ENCODE measurements at regions not wholly inside any gene's neighbourhood (a gene's known extent, or its start where the extent isn't known, plus 50 kb on each side); places are given as distances from the start of the nearest gene placed in this dataset.

DNA sequence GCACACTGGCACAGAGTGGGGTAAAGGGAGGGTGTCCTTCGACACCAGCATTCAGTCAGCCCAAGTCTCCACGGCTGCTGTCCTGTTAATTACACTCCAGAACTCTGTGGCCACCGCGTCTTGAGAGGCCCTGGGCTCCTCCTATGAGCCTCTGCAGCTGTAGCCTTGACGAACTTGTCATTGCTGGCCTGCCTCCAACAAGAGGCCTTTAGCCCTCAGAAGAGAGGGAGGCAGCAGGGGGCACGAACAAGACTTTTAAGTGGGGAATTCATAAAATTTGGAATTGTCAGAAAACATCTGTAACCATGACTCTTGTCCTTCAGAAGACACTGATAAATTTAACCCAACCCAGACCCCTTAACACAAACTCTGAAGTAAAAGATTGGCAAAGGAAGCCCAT lies 241.9 kb downstream of the UQCRFS1 start:
- H3K27me3 Mint-ChIP-seq (ENCODE audit: insufficient read depth, unreplicated experiment) = no peaks in the 10 kb centered on the region
- intact Hi-C loops (cut with micrococcal nuclease) = no loop called here
- ChIA-PET CTCF (no interaction called here), POLR2A (no interaction called here)
- BruUV-seq (replicated peaks) = no TSS peak
- H3K27ac Mint-ChIP-seq (ENCODE audit: low read depth, unreplicated experiment) = no peak overlapping the region
- H3K9me3 Mint-ChIP-seq (ENCODE audit: unreplicated experiment) = peaks cover 24% of the 10 kb centered on the region
- DNase-seq (ENCODE audit: unreplicated experiment) = no peak
- TF ChIP-seq, protein P1, sequence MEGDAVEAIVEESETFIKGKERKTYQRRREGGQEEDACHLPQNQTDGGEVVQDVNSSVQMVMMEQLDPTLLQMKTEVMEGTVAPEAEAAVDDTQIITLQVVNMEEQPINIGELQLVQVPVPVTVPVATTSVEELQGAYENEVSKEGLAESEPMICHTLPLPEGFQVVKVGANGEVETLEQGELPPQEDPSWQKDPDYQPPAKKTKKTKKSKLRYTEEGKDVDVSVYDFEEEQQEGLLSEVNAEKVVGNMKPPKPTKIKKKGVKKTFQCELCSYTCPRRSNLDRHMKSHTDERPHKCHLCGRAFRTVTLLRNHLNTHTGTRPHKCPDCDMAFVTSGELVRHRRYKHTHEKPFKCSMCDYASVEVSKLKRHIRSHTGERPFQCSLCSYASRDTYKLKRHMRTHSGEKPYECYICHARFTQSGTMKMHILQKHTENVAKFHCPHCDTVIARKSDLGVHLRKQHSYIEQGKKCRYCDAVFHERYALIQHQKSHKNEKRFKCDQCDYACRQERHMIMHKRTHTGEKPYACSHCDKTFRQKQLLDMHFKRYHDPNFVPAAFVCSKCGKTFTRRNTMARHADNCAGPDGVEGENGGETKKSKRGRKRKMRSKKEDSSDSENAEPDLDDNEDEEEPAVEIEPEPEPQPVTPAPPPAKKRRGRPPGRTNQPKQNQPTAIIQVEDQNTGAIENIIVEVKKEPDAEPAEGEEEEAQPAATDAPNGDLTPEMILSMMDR (IDR thresholded peaks at IDR 0.05; ENCODE audit: unreplicated experiment) = no peak
- no peaks in the 10 kb centered on the region for H3K4me1 Mint-ChIP-seq (ENCODE audit: insufficient read depth, unreplicated experiment)
- H3K36me3 Mint-ChIP-seq (ENCODE audit: insufficient read depth, unreplicated experiment) = no peaks in the 10 kb centered on the region
- no peak overlapping the region for H3K4me3 Mint-ChIP-seq (ENCODE audit: unreplicated experiment)

DNA sequence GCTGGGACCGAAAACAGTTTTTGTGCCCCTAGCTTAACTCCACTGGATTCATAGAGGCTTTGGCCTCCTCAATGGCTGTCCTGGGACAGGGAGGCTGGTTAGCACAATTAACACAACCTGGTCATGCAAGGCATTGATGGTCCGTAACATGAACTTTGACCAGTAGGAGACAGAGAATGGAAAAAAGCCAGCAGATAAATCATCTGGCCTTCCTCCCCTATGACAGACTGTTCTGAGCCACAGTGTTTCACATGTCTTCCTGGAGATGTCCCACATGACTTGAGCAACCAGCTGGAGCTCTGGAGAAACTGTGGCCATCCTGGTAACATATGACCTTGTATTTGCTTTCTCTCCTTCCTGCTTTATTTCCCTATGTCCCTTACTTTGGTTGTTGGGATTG lies 244.2 kb downstream of the UQCRFS1 start:
- ChIA-PET POLR2A (no interaction called here), CTCF (interaction anchor here (0.6 kb wide), 1 partner anchor 1373 kb away, joined by 3 read pairs; no protein-coding TSS in a partner anchor)
- Mint-ChIP-seq H3K4me1 (ENCODE audit: insufficient read depth, unreplicated experiment) (no peaks in the 10 kb centered on the region), H3K36me3 (ENCODE audit: insufficient read depth, unreplicated experiment) (no peaks in the 10 kb centered on the region), H3K9me3 (ENCODE audit: unreplicated experiment) (peaks cover 24% of the 10 kb centered on the region), H3K4me3 (ENCODE audit: unreplicated experiment) (no peak overlapping the region), H3K27ac (ENCODE audit: low read depth, unreplicated experiment) (no peak overlapping the region), H3K27me3 (ENCODE audit: insufficient read depth, unreplicated experiment) (no peaks in the 10 kb centered on the region)
- TF ChIP-seq, protein P1 (IDR thresholded peaks at IDR 0.05; ENCODE audit: unreplicated experiment) = no peak
- BruUV-seq (replicated peaks) = no TSS peak
- no peak for DNase-seq (ENCODE audit: unreplicated experiment)
- intact Hi-C loops (cut with micrococcal nuclease) = no loop called here

DNA sequence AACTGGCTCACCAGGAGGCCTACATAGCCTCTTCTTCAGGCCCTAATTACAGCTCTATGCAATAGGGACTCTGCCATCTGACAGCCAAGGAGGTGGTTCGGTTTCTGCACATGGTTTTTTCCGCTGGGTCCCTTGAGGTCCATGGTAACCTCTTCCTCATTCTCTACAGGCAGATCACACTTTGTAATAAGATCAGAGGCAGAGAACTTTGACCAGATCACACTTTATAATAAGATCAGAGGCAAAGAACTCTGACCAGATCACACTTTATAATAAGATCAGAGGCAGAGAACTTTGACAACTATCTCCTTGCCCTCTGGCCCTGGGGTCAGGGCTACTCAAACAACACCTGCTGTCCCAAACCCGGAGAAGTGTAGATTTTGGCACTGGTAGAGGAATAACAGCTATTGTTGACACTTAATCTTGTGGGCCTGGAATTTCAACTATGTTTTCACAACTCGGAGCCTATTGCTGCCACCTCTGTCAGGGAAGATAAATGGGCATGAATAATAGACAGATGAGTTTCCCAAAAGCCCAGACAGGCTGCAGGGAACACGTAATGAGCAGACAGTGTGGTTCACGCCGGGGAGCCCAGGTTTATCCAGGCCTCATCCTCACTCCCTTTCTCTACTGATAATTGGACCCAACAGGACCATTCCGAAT lies 246.1 kb downstream of the UQCRFS1 start:
- H3K27ac Mint-ChIP-seq (ENCODE audit: low read depth, unreplicated experiment) = no peak overlapping the region

DNA sequence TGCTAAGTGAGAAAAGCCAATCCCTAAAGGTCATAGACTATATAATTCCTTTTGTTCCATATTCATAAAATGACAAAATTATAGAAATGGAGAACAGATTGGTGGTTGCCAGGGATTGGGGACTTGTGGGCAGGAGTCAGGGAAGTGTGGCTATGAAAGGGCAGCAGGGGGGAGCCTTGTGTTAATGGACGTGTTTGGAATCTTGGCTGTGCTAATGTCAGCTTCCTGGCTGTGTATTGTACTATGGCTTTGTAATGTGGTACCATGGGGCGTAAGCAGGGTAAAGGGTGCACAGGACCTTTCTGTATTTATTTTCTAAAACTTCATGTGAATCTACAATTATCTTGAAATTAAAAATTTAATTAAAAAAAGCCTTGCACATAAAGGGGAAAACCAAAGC lies 248.5 kb downstream of the UQCRFS1 start:
- Mint-ChIP-seq H3K4me1 (ENCODE audit: insufficient read depth, unreplicated experiment) (no peaks in the 10 kb centered on the region), H3K9me3 (ENCODE audit: unreplicated experiment) (peaks cover 28% of the 10 kb centered on the region), H3K27ac (ENCODE audit: low read depth, unreplicated experiment) (no peak overlapping the region), H3K4me3 (ENCODE audit: unreplicated experiment) (no peak overlapping the region), H3K36me3 (ENCODE audit: insufficient read depth, unreplicated experiment) (no peaks in the 10 kb centered on the region), H3K27me3 (ENCODE audit: insufficient read depth, unreplicated experiment) (no peaks in the 10 kb centered on the region)
- TF ChIP-seq, protein P1 (IDR thresholded peaks at IDR 0.05; ENCODE audit: unreplicated experiment) = no peak
- intact Hi-C loops (cut with micrococcal nuclease) = no loop called here
- BruUV-seq (replicated peaks) = no TSS peak
- DNase-seq (ENCODE audit: unreplicated experiment) = no peak
- CTCF ChIA-PET = no interaction called here
- POLR2A ChIA-PET = no interaction called here

More for the DNA sequence above, 246.1 kb downstream of the UQCRFS1 start:
- H3K36me3 Mint-ChIP-seq (ENCODE audit: insufficient read depth, unreplicated experiment) = no peaks in the 10 kb centered on the region
- TF ChIP-seq, protein P1 (IDR thresholded peaks at IDR 0.05; ENCODE audit: unreplicated experiment) = no peak
- ChIA-PET POLR2A (no interaction called here), CTCF (no interaction called here)
- no TSS peak for BruUV-seq (replicated peaks)
- H3K4me1 Mint-ChIP-seq (ENCODE audit: insufficient read depth, unreplicated experiment) = no peaks in the 10 kb centered on the region
- DNase-seq (ENCODE audit: unreplicated experiment) = no peak
- H3K27me3 Mint-ChIP-seq (ENCODE audit: insufficient read depth, unreplicated experiment) = no peaks in the 10 kb centered on the region
- intact Hi-C loops (cut with micrococcal nuclease) = no loop called here
- H3K4me3 Mint-ChIP-seq (ENCODE audit: unreplicated experiment) = no peak overlapping the region
- peaks cover 18% of the 10 kb centered on the region for H3K9me3 Mint-ChIP-seq (ENCODE audit: unreplicated experiment)
